Omental fat pad (tissue), 3 donors: ENCODE measurements at regions not wholly inside any gene's neighbourhood (a gene's known extent, or its start where the extent isn't known, plus 50 kb on each side); places are given as distances from the start of the nearest gene placed in this dataset.
"Not testable (repeated sequence)": the region's sequence is repeated elsewhere in the genome, so short reads cannot be mapped to it uniquely, and the experiment has no call there.

Experiments used
- ATAC-seq: fragments of 150-250 bp; one replicate; pipeline ENCODE4 v1.9.1; 2016; ENCODE audit warnings: mild to moderate bottlenecking, moderate library complexity; ENCODE audit not compliant: low FRiP score
- DNase-seq: peaks from one replicate; pipeline ENCODE4 v3.0.0-alpha.2; 2019; ENCODE audit warnings: low spot score
- TF ChIP-seq, protein P1 (sequence below), 3 donors: fragments of 450-650 bp; IDR thresholded peaks; one replicate each; pipeline ENCODE4 v1.5.1; 2016 to 2017; ENCODE audit warnings: antibody characterized with exemption in 3 of 3, mild to moderate bottlenecking in 3 of 3, moderate library complexity in 2 of 3

DNA sequence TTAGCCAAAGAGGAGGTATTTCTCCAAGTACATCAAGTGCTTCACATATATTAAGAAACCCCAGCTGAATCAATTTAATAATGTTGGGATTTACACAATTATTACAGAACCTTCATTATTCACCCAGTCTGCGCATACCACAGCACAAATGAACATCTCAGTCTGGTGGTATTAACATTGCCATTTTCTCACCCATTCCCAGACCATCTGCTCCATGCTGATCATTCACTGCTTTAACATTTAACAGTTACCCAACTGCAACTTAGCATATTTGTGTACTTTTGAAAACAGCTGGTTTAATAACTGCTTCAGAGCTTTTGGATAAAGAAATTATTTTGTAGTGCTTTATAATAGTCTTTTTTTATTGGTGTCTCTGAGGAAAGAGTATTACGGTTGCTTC is 1072.1 kb downstream of the NXPH1 start:
- TF ChIP-seq, protein P1, sequence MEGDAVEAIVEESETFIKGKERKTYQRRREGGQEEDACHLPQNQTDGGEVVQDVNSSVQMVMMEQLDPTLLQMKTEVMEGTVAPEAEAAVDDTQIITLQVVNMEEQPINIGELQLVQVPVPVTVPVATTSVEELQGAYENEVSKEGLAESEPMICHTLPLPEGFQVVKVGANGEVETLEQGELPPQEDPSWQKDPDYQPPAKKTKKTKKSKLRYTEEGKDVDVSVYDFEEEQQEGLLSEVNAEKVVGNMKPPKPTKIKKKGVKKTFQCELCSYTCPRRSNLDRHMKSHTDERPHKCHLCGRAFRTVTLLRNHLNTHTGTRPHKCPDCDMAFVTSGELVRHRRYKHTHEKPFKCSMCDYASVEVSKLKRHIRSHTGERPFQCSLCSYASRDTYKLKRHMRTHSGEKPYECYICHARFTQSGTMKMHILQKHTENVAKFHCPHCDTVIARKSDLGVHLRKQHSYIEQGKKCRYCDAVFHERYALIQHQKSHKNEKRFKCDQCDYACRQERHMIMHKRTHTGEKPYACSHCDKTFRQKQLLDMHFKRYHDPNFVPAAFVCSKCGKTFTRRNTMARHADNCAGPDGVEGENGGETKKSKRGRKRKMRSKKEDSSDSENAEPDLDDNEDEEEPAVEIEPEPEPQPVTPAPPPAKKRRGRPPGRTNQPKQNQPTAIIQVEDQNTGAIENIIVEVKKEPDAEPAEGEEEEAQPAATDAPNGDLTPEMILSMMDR (IDR thresholded peaks at IDR 0.05) = no peak

DNA sequence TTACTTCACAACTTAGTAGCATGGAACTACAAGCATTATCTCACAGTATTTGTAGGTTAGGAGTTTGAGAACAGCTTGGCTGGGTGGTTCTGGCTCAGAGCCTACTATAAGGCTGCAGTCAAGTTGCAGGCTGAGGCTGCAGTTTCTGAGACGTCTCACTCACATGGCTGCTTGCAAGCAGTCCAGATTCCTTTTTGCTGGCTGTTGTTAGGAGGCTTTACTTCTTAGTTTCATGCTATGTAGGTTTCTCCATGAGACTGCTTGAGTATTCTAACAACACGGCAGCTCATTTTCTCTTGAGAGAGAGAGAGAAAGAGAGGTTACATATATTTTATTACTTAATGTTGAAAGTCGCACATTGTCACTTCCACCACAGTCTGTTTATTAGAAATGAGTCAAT is 1073.9 kb downstream of the NXPH1 start:
- TF ChIP-seq, protein P1 (IDR thresholded peaks at IDR 0.05) = no peak
- no peak for DNase-seq
- no peak for ATAC-seq

More for the DNA sequence above, 1072.1 kb downstream of the NXPH1 start:
- DNase-seq (no peak), ATAC-seq (no peak)

GRCh38 chr7:9516662-9517061 is 1083.3 kb downstream of the NXPH1 start:
- DNase-seq (no peak), ATAC-seq (no peak)
- TF ChIP-seq, protein P1 (IDR thresholded peaks at IDR 0.05) = no peak

GRCh38 chr7:9523579-9523978 is 1090.2 kb downstream of the NXPH1 start:
- no peak for ATAC-seq
- TF ChIP-seq, protein P1 (IDR thresholded peaks at IDR 0.05) = no peak

GRCh38 chr7:9552431-9552830 is 1119.0 kb downstream of the NXPH1 start:
- not testable (repeated sequence) for ATAC-seq, DNase-seq

More at GRCh38 chr7:9523579-9523978, 1090.2 kb downstream of the NXPH1 start:
- DNase-seq = no peak

GRCh38 chr7:9557853-9558252 is 1124.4 kb downstream of the NXPH1 start:
- no peak for DNase-seq
- no peak for ATAC-seq
- TF ChIP-seq, protein P1 (IDR thresholded peaks at IDR 0.05) = no peak

- TF ChIP-seq, protein P1 (IDR thresholded peaks at IDR 0.05) = no peak
- ATAC-seq = no peak
- no peak for DNase-seq
Observed at GRCh38 chr7:9575716-9576115, 1142.3 kb downstream of the NXPH1 start.

GRCh38 chr7:9582824-9583223 is 1149.4 kb downstream of the NXPH1 start:
- DNase-seq (no peak), ATAC-seq (no peak)
- TF ChIP-seq, protein P1 (IDR thresholded peaks at IDR 0.05) = no peak
